ENCODE measurements at regions not wholly inside any gene's neighbourhood (a gene's known extent, or its start where the extent isn't known, plus 50 kb on each side); places are given as distances from the start of the nearest gene placed in this dataset.
A peak's percentile ranks its signal among the peaks of the same experiment; 100 is the strongest.

DNA sequence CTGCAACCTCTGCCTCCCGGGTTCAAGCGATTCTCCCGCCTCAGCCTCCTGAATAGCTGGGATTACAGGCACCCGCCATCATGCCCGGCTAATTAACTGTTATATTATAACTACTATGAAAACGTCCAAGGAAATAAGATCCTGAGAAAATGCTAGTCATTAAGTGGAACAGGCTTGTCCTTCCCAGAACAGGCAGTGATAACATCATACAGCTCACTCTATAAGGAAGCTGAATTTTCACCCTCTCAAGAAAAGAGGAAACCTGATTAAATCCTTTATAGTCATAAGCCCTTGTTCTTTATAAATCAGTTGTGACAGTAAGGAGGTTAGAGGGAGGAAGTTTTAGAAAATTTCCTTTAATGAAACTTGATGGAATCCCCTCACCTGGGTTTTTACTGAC, 163.9 kb upstream of the CLINT1 start:
- no CpG with 5 or more reads among the region's 6 CpGs for WGBS (ENCODE audit: insufficient coverage, insufficient read length)
- Histone ChIP-seq H3K4me3 (ENCODE audit: low read length) (no peak overlapping the region), H3K27me3 (ENCODE audit: control insufficient read depth, insufficient read depth, low read length) (no peaks in the 10 kb centered on the region), H3K27ac (ENCODE audit: low read length) (no peak overlapping the region), H3K9me3 (ENCODE audit: control insufficient read depth, insufficient read depth, low read length) (no peaks in the 10 kb centered on the region), H3K36me3 (ENCODE audit: control insufficient read depth, insufficient read depth, low read length) (no peaks in the 10 kb centered on the region), H3K4me1 (ENCODE audit: control insufficient read depth, insufficient read depth, low read length) (no peaks in the 10 kb centered on the region)
- DNase-seq (ENCODE audit: low read depth, low spot score) = no peak

- no CpG with 5 or more reads among the region's 3 CpGs for WGBS (ENCODE audit: insufficient coverage, insufficient read length)
- Histone ChIP-seq H3K4me1 (ENCODE audit: control insufficient read depth, insufficient read depth, low read length) (no peaks in the 10 kb centered on the region), H3K9me3 (ENCODE audit: control insufficient read depth, insufficient read depth, low read length) (no peaks in the 10 kb centered on the region), H3K27me3 (ENCODE audit: control insufficient read depth, insufficient read depth, low read length) (no peaks in the 10 kb centered on the region), H3K4me3 (ENCODE audit: low read length) (no peak overlapping the region), H3K27ac (ENCODE audit: low read length) (no peak overlapping the region), H3K36me3 (ENCODE audit: control insufficient read depth, insufficient read depth, low read length) (no peaks in the 10 kb centered on the region)
- DNase-seq (ENCODE audit: low read depth, low spot score) = no peak
Observed at GRCh38 chr5:158022393-158022792, 163.4 kb upstream of the CLINT1 start.

DNA sequence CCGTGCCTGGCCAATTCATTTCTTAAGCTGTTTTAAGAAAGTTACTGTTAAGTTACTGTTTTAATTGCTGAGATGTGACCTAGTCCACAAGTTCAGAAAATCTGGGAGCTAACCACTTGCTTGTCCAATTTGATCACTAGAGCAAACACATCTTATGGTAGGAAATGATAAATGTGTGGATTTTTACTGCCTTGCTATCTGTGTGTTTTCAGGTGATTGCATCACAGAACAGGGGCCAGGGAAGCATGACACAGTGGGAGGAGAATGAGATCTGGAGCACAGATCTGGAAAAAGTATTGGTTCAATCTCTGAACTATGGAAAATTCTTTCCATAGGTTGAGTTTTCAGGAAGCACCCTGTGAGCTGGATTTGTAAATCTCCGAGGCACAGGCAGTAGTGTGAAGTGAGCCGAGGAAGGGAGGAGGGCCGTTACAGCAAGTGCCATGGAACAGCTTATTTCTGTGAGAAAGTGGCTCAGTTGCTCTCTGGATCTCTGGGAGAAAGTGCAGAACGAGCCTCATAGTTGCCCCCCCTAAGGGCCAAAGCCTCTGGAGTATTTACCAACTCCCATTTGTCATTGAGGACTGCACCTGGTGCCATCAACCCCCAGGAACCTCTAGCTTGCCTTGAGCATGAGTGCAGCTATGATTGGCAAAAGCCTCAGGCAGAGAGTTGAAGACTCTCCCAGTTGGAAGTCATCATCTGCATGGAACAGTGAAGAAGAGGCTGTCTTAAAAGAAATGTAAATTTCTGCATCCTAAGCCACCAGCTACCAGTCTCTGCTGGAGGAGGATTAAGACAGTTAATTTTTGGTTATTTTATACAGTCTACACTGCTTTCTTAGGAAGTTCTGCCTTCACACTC, 161.8 kb upstream of the CLINT1 start:
- no peaks in the 10 kb centered on the region for H3K4me1 ChIP-seq (ENCODE audit: control insufficient read depth, insufficient read depth, low read length)
- H3K27me3 ChIP-seq (ENCODE audit: control insufficient read depth, insufficient read depth, low read length) = no peaks in the 10 kb centered on the region
- no peak for DNase-seq (ENCODE audit: low read depth, low spot score)
- H3K9me3 ChIP-seq (ENCODE audit: control insufficient read depth, insufficient read depth, low read length) = no peaks in the 10 kb centered on the region
- H3K27ac ChIP-seq (ENCODE audit: low read length) = no peak overlapping the region
- H3K4me3 ChIP-seq (ENCODE audit: low read length) = no peak overlapping the region
- no CpG with 5 or more reads among the region's 5 CpGs for WGBS (ENCODE audit: insufficient coverage, insufficient read length)
- no peaks in the 10 kb centered on the region for H3K36me3 ChIP-seq (ENCODE audit: control insufficient read depth, insufficient read depth, low read length)

GRCh38 chr5:158017469-158017868, 158.5 kb upstream of the CLINT1 start:
- no peaks in the 10 kb centered on the region for H3K9me3 ChIP-seq (ENCODE audit: control insufficient read depth, insufficient read depth, low read length)
- no peak overlapping the region for H3K4me3 ChIP-seq (ENCODE audit: low read length)
- no peak overlapping the region for H3K27ac ChIP-seq (ENCODE audit: low read length)
- DNase-seq (ENCODE audit: low read depth, low spot score) = no peak
- WGBS (ENCODE audit: insufficient coverage, insufficient read length) = no CpG with 5 or more reads among the region's 2 CpGs
- no peaks in the 10 kb centered on the region for H3K36me3 ChIP-seq (ENCODE audit: control insufficient read depth, insufficient read depth, low read length)
- no peaks in the 10 kb centered on the region for H3K27me3 ChIP-seq (ENCODE audit: control insufficient read depth, insufficient read depth, low read length)
- peaks cover 3% of the 10 kb centered on the region; the same call in 1 of the 2 replicates for H3K4me1 ChIP-seq (ENCODE audit: control insufficient read depth, insufficient read depth, low read length)

- Histone ChIP-seq H3K36me3 (ENCODE audit: control insufficient read depth, insufficient read depth, low read length) (no peaks in the 10 kb centered on the region), H3K4me1 (ENCODE audit: control insufficient read depth, insufficient read depth, low read length) (peaks cover 3% of the 10 kb centered on the region; the same call in 1 of the 2 replicates), H3K27ac (ENCODE audit: low read length) (no peak overlapping the region), H3K27me3 (ENCODE audit: control insufficient read depth, insufficient read depth, low read length) (no peaks in the 10 kb centered on the region), H3K9me3 (ENCODE audit: control insufficient read depth, insufficient read depth, low read length) (no peaks in the 10 kb centered on the region), H3K4me3 (ENCODE audit: low read length) (no peak overlapping the region)
- no CpG with 5 or more reads among the region's 1 CpG for WGBS (ENCODE audit: insufficient coverage, insufficient read length)
- DNase-seq (ENCODE audit: low read depth, low spot score) = no peak
Observed at GRCh38 chr5:158014372-158014771, 155.4 kb upstream of the CLINT1 start.

DNA sequence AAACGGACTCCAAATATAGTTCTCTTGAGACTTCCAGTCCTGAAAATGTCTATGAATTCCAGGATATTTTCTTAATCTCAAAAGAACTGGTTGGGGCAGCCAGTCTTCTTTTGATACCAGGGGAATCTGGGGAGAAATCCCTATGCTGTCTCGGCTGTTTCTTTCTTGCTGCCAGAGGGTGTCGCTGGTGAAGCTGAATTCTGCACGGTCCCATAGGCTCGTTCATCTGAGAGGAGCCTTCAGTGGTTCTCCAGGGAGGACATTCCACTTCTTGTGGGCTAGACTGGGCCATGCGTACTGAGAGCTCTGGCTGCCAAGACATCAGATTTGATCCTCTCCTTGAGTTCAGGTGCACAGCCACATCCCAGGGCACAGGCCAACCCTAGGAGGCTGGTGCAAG, 155.0 kb upstream of the CLINT1 start:
- no peaks in the 10 kb centered on the region for H3K9me3 ChIP-seq (ENCODE audit: control insufficient read depth, insufficient read depth, low read length)
- no CpG with 5 or more reads among the region's 6 CpGs for WGBS (ENCODE audit: insufficient coverage, insufficient read length)
- H3K27ac ChIP-seq (ENCODE audit: low read length) = no peak overlapping the region
- no peaks in the 10 kb centered on the region for H3K27me3 ChIP-seq (ENCODE audit: control insufficient read depth, insufficient read depth, low read length)
- no peaks in the 10 kb centered on the region for H3K36me3 ChIP-seq (ENCODE audit: control insufficient read depth, insufficient read depth, low read length)
- peaks cover 3% of the 10 kb centered on the region; the same call in 1 of the 2 replicates for H3K4me1 ChIP-seq (ENCODE audit: control insufficient read depth, insufficient read depth, low read length)
- DNase-seq (ENCODE audit: low read depth, low spot score) = peak; percentile 57
- no peak overlapping the region for H3K4me3 ChIP-seq (ENCODE audit: low read length)

DNA sequence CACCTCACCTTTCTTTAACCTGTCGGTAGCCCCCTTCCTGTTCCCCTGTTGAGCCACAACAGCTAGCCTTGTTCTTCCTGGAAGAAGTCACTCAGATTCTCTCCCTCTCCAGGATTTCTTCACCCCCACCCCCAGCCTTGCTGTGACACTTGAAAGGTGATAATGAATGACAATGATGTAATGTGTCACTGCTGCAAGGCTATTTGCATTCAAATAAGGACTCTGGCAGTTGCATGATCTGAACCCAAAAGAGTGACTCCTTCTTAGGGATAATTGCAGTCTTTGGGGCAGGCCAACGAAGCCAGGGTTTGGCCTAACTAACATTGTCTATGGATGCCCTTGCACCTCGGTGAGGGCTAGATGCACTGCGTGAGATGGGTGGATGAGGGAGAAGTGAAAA, 154.4 kb upstream of the CLINT1 start:
- H3K27ac ChIP-seq (ENCODE audit: low read length) = no peak overlapping the region
- WGBS (ENCODE audit: insufficient coverage, insufficient read length) = no CpG with 5 or more reads among the region's 4 CpGs
- peaks cover 3% of the 10 kb centered on the region; the same call in 1 of the 2 replicates for H3K4me1 ChIP-seq (ENCODE audit: control insufficient read depth, insufficient read depth, low read length)
- peak; percentile 61 for DNase-seq (ENCODE audit: low read depth, low spot score)
- H3K36me3 ChIP-seq (ENCODE audit: control insufficient read depth, insufficient read depth, low read length) = no peaks in the 10 kb centered on the region
- H3K27me3 ChIP-seq (ENCODE audit: control insufficient read depth, insufficient read depth, low read length) = no peaks in the 10 kb centered on the region
- no peak overlapping the region for H3K4me3 ChIP-seq (ENCODE audit: low read length)
- no peaks in the 10 kb centered on the region for H3K9me3 ChIP-seq (ENCODE audit: control insufficient read depth, insufficient read depth, low read length)

DNA sequence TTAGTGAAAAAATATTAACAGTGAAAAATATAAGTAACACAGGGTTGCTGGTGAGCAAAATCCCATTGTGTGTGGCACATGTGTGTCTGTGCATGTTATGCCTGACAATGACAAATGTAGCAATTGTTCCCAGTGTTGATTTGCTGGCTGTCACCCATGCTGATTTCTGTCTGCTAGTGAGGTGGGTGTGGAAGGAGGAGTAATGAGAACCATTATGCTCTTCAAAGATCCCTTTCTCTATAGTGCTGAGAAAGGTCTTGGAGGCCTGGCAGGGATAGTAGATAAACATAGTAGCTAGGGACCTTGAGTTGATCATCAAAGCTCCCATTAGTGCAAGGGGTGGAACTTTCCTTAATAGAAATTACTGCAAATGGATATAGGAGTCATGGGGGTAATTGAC, 152.5 kb upstream of the CLINT1 start:
- peaks cover 3% of the 10 kb centered on the region; the same call in 1 of the 2 replicates for H3K4me1 ChIP-seq (ENCODE audit: control insufficient read depth, insufficient read depth, low read length)
- no peak for DNase-seq (ENCODE audit: low read depth, low spot score)
- H3K36me3 ChIP-seq (ENCODE audit: control insufficient read depth, insufficient read depth, low read length) = no peaks in the 10 kb centered on the region
- H3K4me3 ChIP-seq (ENCODE audit: low read length) = no peak overlapping the region
- H3K9me3 ChIP-seq (ENCODE audit: control insufficient read depth, insufficient read depth, low read length) = no peaks in the 10 kb centered on the region
- no peak overlapping the region for H3K27ac ChIP-seq (ENCODE audit: low read length)
- H3K27me3 ChIP-seq (ENCODE audit: control insufficient read depth, insufficient read depth, low read length) = no peaks in the 10 kb centered on the region

GRCh38 chr5:158010831-158011230, 151.9 kb upstream of the CLINT1 start:
- no peaks in the 10 kb centered on the region for H3K27me3 ChIP-seq (ENCODE audit: control insufficient read depth, insufficient read depth, low read length)
- peaks cover 3% of the 10 kb centered on the region; the same call in 1 of the 2 replicates for H3K4me1 ChIP-seq (ENCODE audit: control insufficient read depth, insufficient read depth, low read length)
- H3K4me3 ChIP-seq (ENCODE audit: low read length) = no peak overlapping the region
- whole genome bisulfite sequencing (ENCODE audit: insufficient coverage, insufficient read length) = no CpG with 5 or more reads among the region's 7 CpGs
- no peaks in the 10 kb centered on the region for H3K36me3 ChIP-seq (ENCODE audit: control insufficient read depth, insufficient read depth, low read length)
- no peak for DNase-seq (ENCODE audit: low read depth, low spot score)
- H3K9me3 ChIP-seq (ENCODE audit: control insufficient read depth, insufficient read depth, low read length) = no peaks in the 10 kb centered on the region
- no peak overlapping the region for H3K27ac ChIP-seq (ENCODE audit: low read length)

GRCh38 chr5:158007336-158007735, 148.4 kb upstream of the CLINT1 start:
- Histone ChIP-seq H3K36me3 (ENCODE audit: control insufficient read depth, insufficient read depth, low read length) (no peaks in the 10 kb centered on the region), H3K4me3 (ENCODE audit: low read length) (no peak overlapping the region), H3K27ac (ENCODE audit: low read length) (no peak overlapping the region), H3K4me1 (ENCODE audit: control insufficient read depth, insufficient read depth, low read length) (no peaks in the 10 kb centered on the region), H3K27me3 (ENCODE audit: control insufficient read depth, insufficient read depth, low read length) (no peaks in the 10 kb centered on the region), H3K9me3 (ENCODE audit: control insufficient read depth, insufficient read depth, low read length) (no peaks in the 10 kb centered on the region)
- WGBS (ENCODE audit: insufficient coverage, insufficient read length) = no CpG with 5 or more reads among the region's 3 CpGs
- no peak for DNase-seq (ENCODE audit: low read depth, low spot score)

- no peaks in the 10 kb centered on the region for H3K27me3 ChIP-seq (ENCODE audit: control insufficient read depth, insufficient read depth, low read length)
- no peak overlapping the region for H3K4me3 ChIP-seq (ENCODE audit: low read length)
- H3K36me3 ChIP-seq (ENCODE audit: control insufficient read depth, insufficient read depth, low read length) = no peaks in the 10 kb centered on the region
- H3K27ac ChIP-seq (ENCODE audit: low read length) = no peak overlapping the region
- WGBS (ENCODE audit: insufficient coverage, insufficient read length) = no CpG with 5 or more reads among the region's 2 CpGs
- H3K4me1 ChIP-seq (ENCODE audit: control insufficient read depth, insufficient read depth, low read length) = no peaks in the 10 kb centered on the region; the same call in 1 of the 2 replicates
- H3K9me3 ChIP-seq (ENCODE audit: control insufficient read depth, insufficient read depth, low read length) = no peaks in the 10 kb centered on the region
- no peak for DNase-seq (ENCODE audit: low read depth, low spot score)
Observed at GRCh38 chr5:157999696-158000095, 140.8 kb upstream of the CLINT1 start.

Data from iPS DF 6.9 (cell line).